Lung (tissue), 11 donors: ENCODE measurements at regions not wholly inside any gene's neighbourhood (a gene's known extent, or its start where the extent isn't known, plus 50 kb on each side); places are given as distances from the start of the nearest gene placed in this dataset.

Experiments used
- ATAC-seq: fragments of 200-7000 bp; cut with Tn5 transposase; one replicate; pipeline ENCODE4 v1.9.1; 2020; ENCODE audit warnings: moderate number of reproducible peaks; ENCODE audit not compliant: insufficient read depth, low FRiP score
- DNase-seq, 3 donors: peaks; one replicate each; pipeline ENCODE4 v3.0.0-alpha.2; 2013 to 2017
- H3K27ac ChIP-seq, 2 donors: one replicate each; pipeline ENCODE4 v1.5.1; 2013; ENCODE audit warnings: mild to moderate bottlenecking in 2 of 2, moderate library complexity in 2 of 2, control low read depth in 1 of 2, inconsistent platforms in 1 of 2, low read depth in 1 of 2, low read length in 1 of 2
- H3K27me3 ChIP-seq, 3 donors: one replicate each; pipeline ENCODE4 v1.5.1; 2013; ENCODE audit warnings: low read length in 2 of 3; ENCODE audit not compliant: control insufficient read depth in 3 of 3, insufficient read depth in 3 of 3
- H3K36me3 ChIP-seq, 4 donors: one replicate each; pipeline ENCODE4 v1.5.1; 2013; ENCODE audit warnings: low read length in 4 of 4, mild to moderate bottlenecking in 1 of 4, moderate library complexity in 1 of 4; ENCODE audit not compliant: control insufficient read depth in 4 of 4, insufficient read depth in 4 of 4
- H3K4me1 ChIP-seq, 5 donors: one replicate each; pipeline ENCODE4 v1.5.1; 2013; ENCODE audit warnings: low read length in 5 of 5, mild to moderate bottlenecking in 2 of 5, moderate library complexity in 1 of 5; ENCODE audit not compliant: control insufficient read depth in 5 of 5, insufficient read depth in 5 of 5
- H3K4me3 ChIP-seq: one replicate; pipeline ENCODE4 v1.5.1; 2013; ENCODE audit warnings: mild to moderate bottlenecking, control low read depth, moderate library complexity
- H3K9ac ChIP-seq, 2 donors: one replicate each; pipeline ENCODE4 v1.5.1; 2013; ENCODE audit warnings: low read length in 2 of 2, control low read depth in 1 of 2; ENCODE audit not compliant: insufficient read depth in 1 of 2
- H3K9me3 ChIP-seq, 4 donors: one replicate each; pipeline ENCODE4 v1.5.1; 2013; ENCODE audit warnings: low read length in 3 of 4, mild to moderate bottlenecking in 1 of 4, moderate library complexity in 1 of 4; ENCODE audit not compliant: control insufficient read depth in 4 of 4, insufficient read depth in 3 of 4
- CTCF ChIP-seq: IDR thresholded peaks from 2 replicates; pipeline ENCODE4 v1.5.1; 2012; ENCODE audit warnings: mild to moderate bottlenecking; ENCODE audit errors: control extremely low read depth, extremely low read depth
- WGBS, 2 donors: extraction: QIAGEN DNeasy Blood & Tissue Kit; methylation state at CpG; one replicate each; pipeline ENCODE4 v1.1.7; 2013; 5-methylcytosine and 5-hydroxymethylcytosine counted together
- donor health status: control.
- donor health status: control.
- donor health status: Bipolar disorder and iron deficiency.
- donor health status: healthy.
- donor health status: DM: yes; HTN: yes; CAD: no.

DNA sequence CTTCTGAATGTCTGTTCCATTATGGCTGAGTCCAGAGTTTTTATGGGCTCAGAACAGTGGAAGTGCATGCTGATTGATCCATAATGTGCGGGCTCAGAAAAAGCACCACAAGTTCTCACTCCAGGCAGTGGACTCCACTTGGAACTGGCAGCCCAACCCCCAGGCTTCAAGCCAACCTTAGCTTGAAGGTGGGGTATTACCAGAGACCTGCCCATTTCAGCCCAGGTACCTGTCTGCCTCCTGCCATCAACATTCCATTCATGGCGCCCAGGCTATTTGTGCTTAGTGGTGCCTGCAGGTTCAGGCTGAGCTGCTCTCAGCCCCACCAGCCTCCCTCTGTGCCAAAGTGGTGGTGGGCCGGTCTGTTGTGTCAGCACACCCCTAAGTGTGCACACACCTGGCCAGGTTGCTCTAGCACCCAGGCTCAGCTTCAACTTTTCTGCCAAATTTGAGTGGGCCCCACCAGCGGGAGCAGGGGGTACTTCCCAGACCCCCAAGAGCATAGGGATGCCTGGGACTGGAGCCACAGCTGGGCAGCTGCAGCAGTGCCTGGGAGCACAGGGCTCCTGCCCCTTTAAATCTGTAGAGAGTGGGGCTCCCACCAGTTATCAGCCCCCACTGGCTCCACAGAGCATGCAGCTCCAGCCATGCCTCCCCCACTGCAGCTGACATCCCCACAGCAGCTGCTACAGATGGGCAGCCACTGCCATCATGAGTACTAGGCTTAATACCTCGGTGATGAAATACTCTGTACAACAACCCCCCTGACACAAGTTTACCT is 1025.3 kb downstream of the PCDH19 start:
- no peak overlapping the region for H3K4me3 ChIP-seq
- no peak overlapping the region for H3K27ac ChIP-seq
- 80 to 85% methylated on average over 5 of the region's 5 CpGs for WGBS, 2 donors
- no peaks in the 10 kb centered on the region for H3K4me1 ChIP-seq
- peaks cover 0 to 15% (median 3%) of the 10 kb centered on the region in 4 donors for H3K9me3 ChIP-seq
- no peak for TF ChIP-seq CTCF
- DNase-seq, result no peak
- no peak overlapping the region for H3K9ac ChIP-seq
- peaks cover 0 to 5% (median 0%) of the 10 kb centered on the region in 3 donors for H3K27me3 ChIP-seq
- ATAC-seq, result no peak
- H3K36me3 ChIP-seq, result no peaks in the 10 kb centered on the region

- Histone ChIP-seq H3K9me3 (peaks cover 0 to 15% (median 2%) of the 10 kb centered on the region in 4 donors), H3K36me3 (no peaks in the 10 kb centered on the region), H3K27ac (no peak overlapping the region), H3K27me3 (peaks cover 0 to 8% (median 1%) of the 10 kb centered on the region in 3 donors), H3K9ac (no peak overlapping the region), H3K4me3 (no peak overlapping the region), H3K4me1 (no peaks in the 10 kb centered on the region)
- 91 to 97% methylated on average over 5 of the region's 5 CpGs for WGBS, 2 donors
- no peak for TF ChIP-seq CTCF
- ATAC-seq, result no peak
- DNase-seq, result no peak
These were observed 1026.3 kb downstream of the PCDH19 start for GRCh38 chrX:99383786-99384185.

DNA sequence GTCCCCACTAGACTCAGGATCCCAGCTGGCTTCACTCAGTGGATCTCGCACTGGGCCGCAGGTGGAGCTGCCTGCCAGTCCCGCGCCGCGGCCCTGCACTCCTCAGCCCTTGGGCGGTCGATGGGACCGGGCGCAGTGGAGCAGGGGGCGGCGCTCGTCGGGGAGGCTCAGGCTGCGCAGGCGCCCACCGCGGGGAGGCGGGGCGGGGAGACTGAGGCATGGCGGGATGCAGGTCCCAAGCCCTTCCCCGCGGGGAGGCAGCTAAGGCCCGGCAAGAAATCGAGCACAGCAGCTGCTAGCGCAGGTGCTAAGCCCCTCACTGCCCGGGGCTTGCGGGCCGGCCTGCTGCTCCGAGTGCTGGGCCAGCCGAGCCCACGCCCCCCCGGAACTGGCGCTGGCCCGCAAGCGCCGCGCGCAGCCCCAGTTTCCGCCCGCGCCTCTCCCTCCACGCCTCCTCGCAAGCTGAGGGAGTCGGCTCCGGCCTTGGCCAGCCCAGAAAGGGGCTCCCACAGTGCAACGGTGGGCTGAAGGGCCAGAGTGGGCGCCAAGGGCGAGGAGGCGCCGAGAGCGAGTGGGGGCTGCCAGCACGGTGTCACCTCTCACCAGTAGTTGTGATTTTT is 1038.0 kb downstream of the PCDH19 start:
- DNase-seq (no peak), ATAC-seq (no peak)
- Histone ChIP-seq H3K36me3 (no peaks in the 10 kb centered on the region), H3K4me3 (no peak overlapping the region), H3K27ac (no peak overlapping the region), H3K27me3 (peaks cover 0 to 15% (median 0%) of the 10 kb centered on the region in 3 donors), H3K9me3 (peaks cover 0 to 2% (median 0%) of the 10 kb centered on the region in 4 donors), H3K9ac (no peak overlapping the region), H3K4me1 (no peaks in the 10 kb centered on the region)
- WGBS, 2 donors, result 78 to 94% methylated on average over 25 to 53 of the region's 53 CpGs
- TF ChIP-seq CTCF, result no peak
